GM18499 (cell line): ENCODE measurements at regions not wholly inside any gene's neighbourhood (a gene's known extent, or its start where the extent isn't known, plus 50 kb on each side); places are given as distances from the start of the nearest gene placed in this dataset.
"Not testable (repeated sequence)": the region's sequence is repeated elsewhere in the genome, so short reads cannot be mapped to it uniquely, and the experiment has no call there.

Experiments used
- ATAC-seq: cut with Tn5 transposase; IDR thresholded peaks from one replicate; pipeline ENCODE4 v1.9.1; 2021; ENCODE audit warnings: moderate number of reproducible peaks; ENCODE audit not compliant: insufficient read depth, unreplicated experiment

DNA sequence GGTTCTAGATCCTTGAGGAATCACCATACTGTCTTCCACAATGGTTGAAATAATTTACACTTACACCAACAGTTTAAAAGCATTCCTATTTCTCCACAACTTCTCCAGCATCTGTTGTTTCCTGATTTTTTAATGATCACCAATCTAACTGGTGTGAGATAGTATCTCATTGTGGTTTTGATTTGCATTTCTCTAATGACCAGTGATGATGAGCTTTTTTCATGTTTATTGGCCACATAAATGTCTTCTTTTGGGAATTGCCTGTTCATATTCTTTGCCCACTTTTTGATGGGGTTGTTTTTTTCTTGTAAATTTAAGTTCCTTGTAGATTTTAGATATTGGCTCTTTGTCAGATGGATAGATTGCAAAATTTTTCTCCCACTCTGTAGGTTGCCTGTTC is 138.2 kb downstream of the CXCL12 start:
- not testable (repeated sequence) for ATAC-seq

DNA sequence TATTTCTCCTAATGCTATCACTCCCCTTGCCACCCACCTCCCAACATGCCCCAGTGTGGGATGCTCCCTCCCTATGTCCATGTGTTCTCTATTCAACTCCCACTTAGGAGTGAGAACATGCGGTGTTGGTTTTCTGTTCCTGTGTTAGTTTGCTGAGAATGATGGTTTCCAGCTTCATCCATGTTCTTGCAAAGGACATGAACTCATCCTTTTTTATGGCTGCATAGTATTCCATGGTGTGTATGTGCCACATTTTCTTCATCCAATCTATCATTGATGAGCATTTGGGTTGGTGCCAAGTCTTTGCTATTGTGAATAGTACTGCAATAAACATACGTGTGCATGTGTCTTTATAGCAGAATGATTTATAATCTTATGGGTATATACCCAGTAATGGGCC is 138.6 kb downstream of the CXCL12 start:
- not testable (repeated sequence) for ATAC-seq

DNA sequence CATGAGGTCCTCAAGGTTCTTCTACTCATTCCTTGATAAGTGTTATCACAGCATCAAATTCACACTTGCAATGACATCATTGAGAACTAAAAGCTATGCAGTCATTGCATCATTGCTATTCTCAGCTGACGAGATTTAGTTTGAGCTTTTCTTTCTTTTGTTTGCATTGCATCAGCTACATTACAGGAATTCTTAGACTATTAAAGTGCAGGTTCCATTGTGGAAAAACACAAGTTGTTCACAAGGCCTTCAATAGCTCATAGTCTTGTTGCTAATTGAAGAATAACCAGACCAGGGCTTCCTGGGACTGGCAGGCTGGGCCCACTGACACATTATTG is 139.3 kb downstream of the CXCL12 start:
- no peak for ATAC-seq

DNA sequence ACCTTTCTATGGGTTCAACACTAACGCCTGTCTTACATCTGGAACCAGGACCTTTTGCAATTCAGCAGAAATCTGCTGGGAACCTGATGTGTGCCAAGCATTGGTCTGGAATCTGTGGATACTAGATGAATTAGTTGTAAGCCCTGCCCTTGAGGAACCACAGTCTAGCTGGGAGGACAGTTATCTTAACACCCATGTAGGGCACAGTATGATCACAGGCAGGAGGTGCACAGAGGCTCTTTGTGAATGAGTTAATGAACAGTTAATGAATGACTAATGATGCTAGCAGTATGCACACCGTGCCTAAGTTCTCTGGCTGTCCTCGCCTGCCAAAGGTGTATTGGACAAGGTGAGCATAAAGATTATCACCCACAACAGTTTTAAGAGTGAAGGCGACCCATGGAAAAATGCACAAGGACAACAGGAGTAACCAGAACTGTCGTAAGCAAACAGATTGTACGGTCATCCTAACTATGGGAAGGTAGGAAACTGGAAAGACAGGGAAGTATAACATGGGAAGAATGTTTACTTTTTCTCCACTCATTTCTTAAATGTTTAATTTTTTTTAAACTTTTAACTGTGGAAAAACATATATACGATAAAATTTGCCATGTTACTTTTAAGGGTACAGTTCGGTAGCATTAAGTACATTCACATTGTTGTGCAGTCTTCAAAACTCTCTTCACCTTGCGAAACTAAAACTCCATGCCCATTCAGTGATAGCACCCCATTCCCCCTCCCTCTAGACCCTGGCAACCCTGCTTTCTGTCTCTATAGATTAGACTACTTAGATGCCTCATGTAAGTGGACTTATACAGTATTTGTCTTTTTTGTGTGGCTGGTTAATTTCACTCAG is 139.9 kb downstream of the CXCL12 start:
- no peak for ATAC-seq

DNA sequence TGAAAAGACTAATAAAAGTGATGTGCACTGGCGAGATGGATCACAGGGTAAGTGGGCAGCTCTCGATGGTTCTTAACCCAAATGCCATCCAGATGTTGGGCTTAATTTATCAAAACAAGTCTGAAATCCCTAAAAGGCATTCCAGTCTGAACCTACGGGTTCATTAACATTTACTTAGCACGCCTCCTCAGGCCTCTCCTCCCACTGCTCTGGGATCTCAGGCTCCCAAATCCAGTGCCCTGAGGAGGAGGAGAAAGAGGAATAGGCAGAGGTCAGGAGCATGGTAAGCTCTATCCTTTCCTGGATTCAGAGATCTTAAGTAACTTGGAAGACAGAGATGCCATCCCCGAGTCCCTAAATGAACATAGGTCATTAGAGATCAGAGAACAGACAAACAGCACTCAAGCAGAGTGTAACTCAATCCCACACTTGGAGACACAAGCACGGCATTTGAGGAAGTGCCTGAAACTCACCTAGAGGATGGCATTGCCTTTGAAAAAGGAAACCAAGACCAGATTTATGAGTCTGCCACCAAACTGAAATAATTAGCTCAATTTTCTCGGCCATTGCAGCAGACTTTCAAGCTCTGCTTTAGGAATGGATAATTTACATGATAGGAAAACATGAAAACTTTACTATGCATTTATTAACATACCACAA is 140.9 kb downstream of the CXCL12 start:
- no peak for ATAC-seq

DNA sequence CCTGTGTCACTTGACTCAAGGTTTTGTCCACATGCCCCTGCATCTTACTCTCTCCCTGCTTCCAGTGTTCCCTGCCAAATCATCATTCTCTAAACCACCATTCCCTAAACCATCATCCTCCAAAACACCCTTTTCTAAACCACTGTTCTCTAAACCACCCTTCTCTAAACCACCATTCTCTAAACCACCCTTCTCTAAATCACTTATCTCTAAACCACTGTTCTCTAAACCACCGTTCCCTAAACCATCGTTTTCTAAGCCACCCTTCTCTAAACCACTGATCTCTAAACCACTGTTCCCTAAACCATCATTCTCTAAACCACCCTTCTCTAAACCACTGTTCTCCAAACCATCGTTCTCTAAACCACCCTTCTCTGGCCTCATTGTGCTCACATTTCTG is 142.1 kb downstream of the CXCL12 start:
- no peak for ATAC-seq

DNA sequence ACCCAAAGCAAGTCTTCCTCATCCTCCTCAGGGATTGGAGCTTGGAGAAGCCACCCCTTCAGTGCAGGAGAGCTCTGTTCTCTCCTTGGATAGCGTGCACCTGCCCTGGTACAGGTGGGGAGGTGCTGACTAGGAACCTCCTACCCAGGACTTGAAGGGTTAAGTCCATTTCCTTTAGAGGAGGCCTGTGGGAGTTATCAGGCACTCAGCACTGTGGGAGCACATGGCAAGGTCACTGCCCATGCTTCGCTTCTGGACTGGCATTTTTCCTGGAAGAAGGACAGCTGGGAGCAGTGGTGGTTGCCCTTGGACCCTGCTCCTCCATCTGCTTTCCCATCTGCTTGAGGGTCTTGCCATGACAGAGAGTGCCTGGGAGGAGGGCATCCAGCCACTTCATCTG is 142.8 kb downstream of the CXCL12 start:
- no peak for ATAC-seq

DNA sequence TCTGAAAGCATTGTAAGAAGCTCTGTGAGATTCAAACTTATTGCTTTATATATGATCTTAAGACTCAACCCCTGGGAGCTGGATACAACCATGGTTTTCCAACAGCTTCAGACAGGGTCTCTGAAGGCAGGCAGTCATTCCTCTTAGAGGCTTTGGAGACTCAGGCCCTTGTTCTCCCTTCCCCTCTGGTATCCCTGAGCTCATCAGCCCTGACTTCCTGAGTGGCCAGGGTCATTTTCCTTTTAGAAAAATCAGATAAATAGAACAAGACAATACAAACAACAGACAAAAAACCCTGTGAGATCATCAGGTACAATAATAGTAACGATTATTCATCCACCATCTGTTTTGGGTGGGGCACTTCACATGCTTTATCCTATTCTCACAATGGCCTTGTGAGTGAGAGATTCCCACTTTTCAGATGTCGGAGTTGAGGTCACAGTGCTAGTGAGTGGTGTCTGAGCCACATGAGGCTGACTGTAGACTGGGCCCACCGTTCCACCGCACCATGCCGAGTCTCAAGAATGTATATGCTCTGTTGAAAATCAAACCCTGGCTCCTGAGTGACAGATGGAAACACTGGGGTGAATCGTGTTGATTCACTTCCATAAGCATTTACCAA is 144.2 kb downstream of the CXCL12 start:
- ATAC-seq: no peak

DNA sequence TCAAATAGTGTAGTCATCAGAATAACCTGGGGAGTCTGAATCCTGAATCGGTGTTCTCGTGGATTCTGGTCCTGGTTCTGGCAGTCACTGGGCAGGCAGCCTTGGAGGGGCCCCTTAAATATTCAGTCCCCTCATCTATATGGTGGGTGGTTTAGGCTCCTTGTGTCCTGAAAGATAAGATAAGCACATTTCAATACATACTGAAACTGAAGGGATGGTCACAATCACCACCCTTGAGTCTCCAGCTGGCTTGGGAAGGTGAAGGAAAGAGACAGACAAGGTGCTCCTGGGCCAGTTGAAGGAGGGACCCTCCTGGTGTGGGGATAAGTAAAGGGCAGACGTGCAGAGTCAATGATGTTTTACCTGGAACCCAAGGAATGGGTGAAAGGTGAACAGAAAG is 146.7 kb downstream of the CXCL12 start:
- no peak for ATAC-seq

DNA sequence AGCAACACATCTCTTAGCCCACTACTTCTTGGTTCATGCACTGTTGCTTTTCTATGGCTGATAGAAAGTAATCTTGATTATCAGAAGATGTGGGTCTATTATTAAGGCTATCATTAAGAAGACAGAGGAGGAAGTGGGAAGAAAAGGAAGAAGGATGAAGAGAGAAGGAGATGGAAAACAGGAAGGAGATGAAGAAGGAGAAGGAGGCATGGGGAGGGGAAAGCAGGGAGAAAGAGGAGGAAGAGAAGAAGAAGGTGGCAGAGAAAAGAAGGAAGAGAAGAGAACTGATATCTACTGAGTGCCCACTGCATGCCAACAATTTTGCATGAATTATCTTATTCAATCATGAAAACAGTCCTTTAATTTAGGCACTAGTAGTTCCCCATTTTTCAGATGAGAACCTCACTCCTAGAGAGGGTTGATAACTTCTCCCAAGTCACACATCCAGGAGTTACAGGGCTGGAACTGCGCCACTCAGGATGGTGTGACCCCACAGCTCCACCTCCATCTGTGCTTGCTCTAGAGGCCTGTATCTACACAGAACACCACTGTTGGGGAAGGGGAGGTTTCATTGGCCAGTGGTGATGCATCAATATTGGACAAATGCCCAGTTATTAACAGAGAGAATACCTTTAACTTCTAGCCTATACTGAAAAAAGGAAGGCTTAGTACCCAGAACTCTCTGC is 147.4 kb downstream of the CXCL12 start:
- no peak for ATAC-seq

DNA sequence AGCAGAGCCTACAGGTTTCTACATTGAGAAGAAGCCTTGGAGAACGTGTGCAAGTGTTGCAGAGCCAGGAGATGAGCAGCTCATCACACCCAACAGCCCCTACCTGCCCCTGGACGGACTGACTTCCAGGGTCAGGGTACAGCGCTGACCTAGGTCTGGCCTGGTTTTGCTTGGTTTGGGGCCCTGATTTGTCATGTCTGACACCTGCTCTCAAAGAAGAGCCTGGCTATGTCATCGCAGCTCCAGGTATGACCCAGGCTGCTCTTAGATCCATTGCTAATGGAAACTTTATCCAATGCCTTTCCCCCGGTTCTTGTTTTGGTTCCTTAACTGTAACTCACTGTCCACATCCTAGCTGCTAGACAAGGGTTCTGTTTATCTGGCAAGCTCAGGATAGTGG is 149.5 kb downstream of the CXCL12 start:
- ATAC-seq: no peak

DNA sequence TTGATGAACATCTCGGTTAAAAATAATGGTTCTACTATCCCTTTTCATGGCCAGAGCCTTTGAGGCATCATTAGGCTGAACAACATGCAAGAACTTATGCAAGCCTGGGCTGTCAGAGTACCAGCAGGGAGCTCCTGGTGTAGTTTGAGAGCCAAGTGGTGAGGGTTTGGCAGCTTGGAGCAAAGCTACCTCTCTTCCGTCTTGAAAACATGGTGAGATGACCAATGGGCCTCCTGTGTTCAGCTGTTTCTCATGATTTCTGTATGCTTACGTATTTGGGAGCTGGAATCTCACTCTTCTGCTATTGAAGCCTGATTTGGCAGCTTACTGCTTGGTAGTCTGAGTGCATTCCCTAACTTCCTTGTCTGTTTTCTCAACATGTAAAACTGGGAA is 150.4 kb downstream of the CXCL12 start:
- no peak for ATAC-seq

DNA sequence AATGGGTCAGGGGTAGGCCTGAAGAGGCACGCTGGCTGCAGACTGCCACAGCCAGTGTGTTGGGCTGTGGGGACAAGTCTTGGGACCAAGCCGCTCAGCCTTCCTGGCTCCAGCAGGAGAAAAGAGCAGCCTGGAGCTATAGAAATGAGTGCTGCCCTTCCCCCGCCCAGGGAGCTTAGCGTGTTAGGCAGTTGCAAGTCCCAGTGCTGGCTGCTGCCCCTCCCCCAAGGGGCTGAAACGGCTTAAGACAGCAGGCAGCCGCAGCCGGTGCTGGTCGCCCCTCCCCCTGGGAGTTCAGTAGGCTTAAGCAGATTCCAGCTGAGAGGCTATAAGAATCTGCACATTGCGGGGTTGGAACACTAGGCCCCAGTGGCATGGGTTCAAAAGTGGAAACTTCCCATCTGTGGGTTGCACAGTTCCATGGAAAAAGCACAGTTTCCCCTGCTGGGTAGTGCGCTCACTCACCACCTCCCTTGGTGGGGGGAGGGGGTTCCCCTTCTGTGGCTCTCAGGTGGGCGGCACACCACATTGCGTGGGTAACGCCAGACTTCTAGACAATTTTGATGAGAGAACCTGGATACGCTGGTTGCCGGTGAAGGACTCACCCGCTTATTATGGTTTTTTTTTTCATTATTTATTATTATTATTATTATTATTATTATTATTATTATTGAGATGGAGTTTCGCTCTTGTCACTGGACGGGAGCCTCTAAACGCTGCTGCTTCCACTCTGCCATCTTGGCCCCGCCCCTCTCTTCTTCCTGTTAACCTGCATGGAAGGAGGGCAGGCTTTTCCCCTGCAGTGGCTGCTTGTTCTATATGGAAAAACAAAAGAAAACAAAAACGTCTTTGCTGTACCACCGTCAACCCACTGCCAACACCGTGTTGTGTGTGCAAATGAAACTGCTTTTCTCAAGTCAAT is 151.1 kb downstream of the CXCL12 start:
- no peak for ATAC-seq

DNA sequence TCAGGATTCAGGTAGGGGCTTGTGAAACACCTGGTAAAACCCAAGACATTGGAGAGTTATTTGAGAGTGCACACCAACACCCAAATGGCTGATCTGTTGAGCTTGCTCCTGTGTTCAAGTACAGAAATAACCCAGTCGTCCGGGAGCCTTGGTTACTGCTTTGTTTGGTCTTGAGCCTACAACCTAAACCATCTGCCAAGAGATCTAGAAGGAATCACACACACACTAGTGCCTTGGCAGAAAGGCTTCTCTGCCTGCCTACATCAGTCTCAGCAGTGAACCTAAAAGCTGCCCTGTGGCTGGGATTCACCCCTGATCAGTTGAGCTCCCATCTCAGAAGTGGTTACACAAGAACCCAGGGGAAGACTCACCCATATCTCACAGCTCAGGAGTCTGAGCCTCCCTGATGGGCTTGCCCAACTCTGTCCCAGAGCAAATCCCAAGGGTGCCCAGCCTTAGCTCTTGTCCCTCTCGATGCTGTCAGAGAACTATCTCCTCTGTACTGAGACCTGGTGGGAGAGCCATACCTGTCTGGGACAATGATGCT is 167.6 kb downstream of the CXCL12 start:
- ATAC-seq: no peak

DNA sequence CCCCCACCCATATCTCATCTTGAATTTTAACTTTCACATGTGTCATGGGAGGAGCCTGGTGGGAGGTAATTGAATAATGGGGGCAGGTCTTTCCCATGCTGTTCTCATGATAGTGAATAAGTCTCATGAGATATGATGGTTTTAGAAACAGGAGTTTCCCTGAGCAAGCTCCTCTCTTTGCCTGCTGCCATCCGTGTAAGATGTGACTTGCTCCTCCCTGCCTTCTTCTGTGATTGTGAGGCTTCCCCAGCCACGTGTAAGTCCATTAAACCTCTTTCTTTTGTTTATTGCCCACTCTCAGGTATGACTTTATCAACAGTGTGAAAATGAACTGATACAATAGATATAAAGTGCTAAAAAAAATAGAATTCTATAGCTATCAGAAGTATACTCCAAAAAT is 168.8 kb downstream of the CXCL12 start:
- no peak for ATAC-seq

DNA sequence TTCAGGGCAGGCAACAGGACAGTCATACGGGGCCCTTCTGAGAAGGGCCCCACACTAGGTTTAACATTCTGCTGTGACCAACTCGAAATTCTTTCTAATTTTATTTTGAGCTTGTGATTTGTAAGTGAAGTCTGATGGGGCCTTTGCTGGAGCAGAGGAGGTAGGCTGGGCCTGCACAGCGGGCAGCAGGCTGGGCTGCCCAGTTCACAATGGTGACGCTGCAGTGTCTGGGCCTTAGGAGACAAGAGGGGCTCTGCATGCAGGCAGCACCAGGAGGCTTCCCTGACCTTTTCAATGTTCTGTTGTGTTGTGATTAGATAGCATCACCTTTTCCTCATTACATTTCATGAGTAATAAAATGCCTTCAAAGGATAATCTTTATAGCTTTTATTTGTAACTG is 175.1 kb downstream of the CXCL12 start:
- no peak for ATAC-seq

DNA sequence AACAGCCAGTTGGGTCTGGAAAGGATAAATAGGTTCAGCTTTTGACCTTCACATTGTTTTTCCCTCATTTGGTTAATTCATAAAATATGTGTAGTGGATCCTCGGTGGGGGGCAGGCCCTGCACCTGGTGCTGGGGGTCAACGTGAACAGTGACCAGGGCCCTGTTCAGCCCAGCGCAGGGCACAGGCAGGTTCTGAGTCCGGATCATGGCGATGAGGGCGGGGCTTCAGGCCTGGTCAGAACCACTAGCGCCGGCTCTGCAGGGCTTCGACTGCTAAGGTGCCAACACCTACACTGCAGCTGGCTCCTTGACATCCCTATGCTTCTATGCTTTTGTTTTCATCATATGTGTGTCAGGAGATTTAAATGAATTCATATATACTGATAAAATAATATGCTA is 177.7 kb downstream of the CXCL12 start:
- no peak for ATAC-seq

DNA sequence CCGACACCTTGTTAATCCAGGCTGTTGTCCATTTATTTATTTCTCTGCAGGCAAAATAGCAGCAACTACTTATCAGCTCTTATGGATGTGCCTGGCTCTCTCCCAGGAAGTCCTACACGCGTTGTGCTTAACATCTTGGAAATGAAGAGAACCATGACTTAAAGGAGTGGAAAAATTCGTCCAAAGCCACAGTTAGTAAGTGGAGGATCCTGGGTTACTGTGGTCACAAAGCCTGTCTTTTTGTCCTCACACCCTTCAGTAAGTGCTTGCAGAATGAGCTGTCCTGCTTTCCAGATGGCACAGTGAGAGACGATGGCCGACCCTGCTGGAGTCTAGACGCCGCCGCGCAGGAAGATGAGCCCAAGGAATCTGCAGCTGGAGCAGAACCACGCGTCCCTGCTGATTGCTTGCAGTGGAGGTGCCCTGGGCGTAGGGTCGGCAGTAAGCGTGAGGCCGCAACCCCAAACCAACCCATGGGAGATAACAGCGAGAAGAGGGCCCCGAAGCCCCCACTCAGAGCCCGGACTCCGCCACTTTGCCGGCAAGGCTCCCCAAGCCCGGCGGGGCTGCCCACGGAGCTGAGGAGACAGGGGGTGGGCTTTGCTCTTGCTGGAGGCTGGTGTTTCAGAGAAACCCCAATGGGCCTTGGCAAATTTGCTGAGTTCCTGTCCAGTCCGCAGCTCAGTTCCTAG is 178.6 kb downstream of the CXCL12 start:
- ATAC-seq: no peak

DNA sequence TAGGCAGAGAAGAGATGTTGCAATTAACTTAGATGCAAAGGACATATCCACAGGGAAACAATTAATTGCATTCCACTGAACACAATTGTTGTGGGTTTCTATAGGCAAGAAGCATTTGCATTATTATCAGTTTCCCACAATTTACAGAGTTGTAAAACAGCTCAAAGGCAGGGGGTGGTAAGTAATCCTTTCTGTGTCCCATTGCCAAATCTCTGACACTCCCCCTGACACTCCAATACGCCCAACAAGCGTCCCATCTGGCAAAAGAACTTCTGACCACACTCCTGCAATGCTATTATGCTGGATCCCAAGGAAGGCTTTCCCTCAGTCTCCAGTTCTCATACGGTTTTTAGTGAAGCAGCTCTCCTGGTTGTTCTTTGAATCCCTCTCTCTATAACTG is 179.8 kb downstream of the CXCL12 start:
- no peak for ATAC-seq
